Stimulated activated CD4-positive, alpha-beta T cell treated with anti-CD3 and anti-CD28 coated beads, Interleukin-4, amount 100 ng/mL, for 1 hour (primary cell): ENCODE measurements at regions not wholly inside any gene's neighbourhood (a gene's known extent, or its start where the extent isn't known, plus 50 kb on each side); places are given as distances from the start of the nearest gene placed in this dataset.
"Not testable (repeated sequence)": the region's sequence is repeated elsewhere in the genome, so short reads cannot be mapped to it uniquely, and the experiment has no call there.

Experiments used
- DNase-seq: peaks from one replicate; pipeline ENCODE4 v3.0.0-alpha.2; 2020

GRCh38 chr18:10256276-10256675, 198.2 kb upstream of the APCDD1 start:
- not testable (repeated sequence) for DNase-seq

DNA sequence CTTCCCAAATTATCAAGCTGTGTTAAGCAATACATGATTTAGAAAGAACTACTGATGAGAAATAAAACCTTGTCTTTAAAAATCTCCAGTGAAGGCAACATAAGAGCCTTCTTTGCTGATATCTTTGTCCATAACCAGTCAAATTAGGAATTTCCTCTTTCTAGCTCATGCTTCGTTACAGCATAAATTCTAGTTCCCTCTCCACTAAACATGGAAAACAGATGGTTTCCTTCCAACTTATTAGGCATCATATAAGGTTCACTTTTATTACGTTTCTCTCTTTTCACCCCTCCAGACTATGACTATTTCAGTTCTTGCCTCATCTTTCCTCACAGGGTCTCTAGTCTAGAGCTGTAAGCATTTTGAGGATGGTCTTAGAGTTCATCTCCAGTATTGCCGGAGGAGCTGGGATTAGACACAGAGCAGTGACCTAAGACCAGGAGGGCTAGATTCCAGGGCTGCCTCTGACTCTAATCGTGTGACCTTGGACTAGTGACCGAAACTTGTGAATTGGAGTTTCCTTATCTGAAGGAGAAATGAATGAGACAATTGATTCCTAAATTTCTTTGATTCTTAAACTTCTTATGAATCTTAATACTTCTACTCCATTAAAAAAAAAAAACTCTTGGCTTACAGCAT, 195.5 kb upstream of the APCDD1 start:
- DNase-seq = no peak

- DNase-seq = no peak
Observed at GRCh38 chr18:10259901-10260300, 194.5 kb upstream of the APCDD1 start.

- DNase-seq = no peak
Observed at GRCh38 chr18:10261344-10262276, 192.8 kb upstream of the APCDD1 start.

- DNase-seq = no peak
Observed at GRCh38 chr18:10262566-10262965, 191.9 kb upstream of the APCDD1 start.

- no peak for DNase-seq
Observed at GRCh38 chr18:10264260-10264659, 190.2 kb upstream of the APCDD1 start.

- no peak for DNase-seq
Observed at GRCh38 chr18:10265560-10266333, 188.7 kb upstream of the APCDD1 start.

DNA sequence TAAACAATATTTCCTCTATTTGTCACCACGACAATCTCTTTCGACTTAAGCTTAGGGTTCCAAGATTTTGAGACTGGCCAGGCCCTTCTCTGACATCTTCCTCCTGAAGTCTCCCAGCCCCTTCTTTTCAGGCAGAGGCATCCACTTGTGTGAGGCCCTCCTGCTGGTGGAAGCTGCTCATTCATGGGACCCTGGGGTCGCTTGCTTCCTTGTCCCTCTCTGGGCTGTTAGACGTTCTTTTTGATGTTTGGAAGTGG, 188.2 kb upstream of the APCDD1 start:
- DNase-seq = no peak

DNA sequence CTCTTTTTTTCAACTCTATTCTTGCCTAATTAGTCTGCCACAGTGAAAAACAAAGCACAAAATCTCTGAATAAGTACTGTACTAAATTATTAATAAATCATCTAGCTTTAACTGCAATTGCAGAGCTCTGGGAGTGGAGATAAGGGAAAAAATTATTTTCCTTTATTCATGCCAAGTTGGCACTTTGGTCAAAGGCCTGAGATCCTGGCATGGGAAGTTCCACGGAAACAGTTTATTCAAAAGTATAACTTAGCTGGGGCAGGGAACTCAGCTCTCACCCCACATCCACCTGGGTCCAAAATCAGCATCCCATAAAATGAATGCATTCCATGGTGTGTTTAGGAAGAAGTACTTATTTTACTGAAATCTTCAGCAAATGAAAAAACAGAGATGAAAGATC, 185.2 kb upstream of the APCDD1 start:
- DNase-seq = no peak

- no peak for DNase-seq
Observed at GRCh38 chr18:10270151-10270571, 184.3 kb upstream of the APCDD1 start.

DNA sequence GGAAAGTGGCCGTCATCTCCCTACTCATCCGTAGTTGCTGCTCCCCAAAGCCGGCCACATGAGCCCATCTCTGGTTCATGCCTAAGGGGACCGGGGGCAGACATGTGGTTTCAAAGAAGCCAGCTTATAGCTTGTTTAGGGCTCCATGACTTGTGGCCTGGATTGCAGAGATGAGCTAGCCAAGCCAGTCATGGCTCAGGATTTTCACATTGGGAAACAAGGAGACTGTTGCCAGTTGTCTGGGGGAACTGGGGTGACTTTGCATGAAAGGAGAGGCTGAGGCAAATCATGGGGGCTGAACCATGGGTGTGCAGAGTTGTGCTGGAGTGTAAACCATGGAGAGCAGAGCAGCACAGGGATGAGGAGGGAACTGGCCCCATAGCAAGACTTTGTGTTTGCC, 183.0 kb upstream of the APCDD1 start:
- no peak for DNase-seq

- DNase-seq = no peak
Observed at GRCh38 chr18:10274301-10274700, 180.1 kb upstream of the APCDD1 start.

DNA sequence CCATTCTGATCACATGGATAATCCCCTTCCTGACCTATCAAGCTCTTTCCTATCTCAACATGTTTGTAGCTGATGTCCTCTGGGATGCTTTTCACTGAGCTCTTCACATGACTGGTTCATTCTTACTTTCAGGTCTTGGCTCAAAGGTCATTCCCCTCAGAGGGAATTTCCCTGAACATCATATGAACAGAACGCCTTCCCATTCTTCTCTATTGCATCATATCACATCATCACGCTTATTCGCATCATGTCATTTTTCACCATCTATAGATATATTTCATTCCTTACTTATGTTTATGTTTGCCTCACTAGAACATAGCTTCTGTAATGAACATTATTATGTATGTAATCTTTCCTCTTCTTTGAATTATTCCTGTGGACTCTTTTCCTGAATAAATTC, 178.9 kb upstream of the APCDD1 start:
- no peak for DNase-seq

- no peak for DNase-seq
Observed at GRCh38 chr18:10278265-10278664, 176.2 kb upstream of the APCDD1 start.

GRCh38 chr18:10279471-10279870, 175.0 kb upstream of the APCDD1 start:
- no peak for DNase-seq

DNA sequence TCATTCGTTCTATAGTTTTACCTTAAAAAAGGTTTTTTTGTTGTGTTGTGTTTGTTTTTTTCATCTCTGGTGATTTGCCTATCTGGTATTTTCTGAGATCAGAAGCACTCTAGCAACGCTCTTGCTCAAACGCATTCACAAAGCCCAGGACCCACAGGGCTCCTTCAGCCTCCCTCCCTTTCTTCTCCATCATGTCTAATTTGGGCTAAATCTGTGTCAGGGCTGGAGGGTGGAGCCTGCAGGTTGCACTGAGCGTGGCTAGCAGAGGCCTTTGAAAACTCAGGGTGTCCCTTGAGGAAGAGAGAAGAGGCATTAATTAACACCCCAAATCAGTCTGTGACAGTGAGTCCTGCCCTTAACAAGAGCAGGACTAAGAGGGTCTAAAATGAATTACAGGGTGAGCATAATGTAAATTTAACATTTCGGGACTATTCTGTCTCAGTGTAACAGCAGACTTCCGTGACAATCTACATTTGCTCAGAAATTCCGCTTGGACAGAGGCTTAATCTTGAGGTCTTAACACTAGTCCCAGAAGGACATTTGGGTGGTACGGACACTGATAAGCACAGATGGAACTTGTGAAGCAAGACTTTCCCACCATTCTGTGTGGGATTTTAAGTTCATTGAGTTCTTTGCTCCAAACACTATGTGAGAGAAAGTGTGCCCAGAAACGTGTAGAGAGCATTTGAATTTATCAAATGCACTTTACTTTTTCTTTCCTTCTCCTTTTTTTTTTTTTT, 174.4 kb upstream of the APCDD1 start:
- no peak for DNase-seq

DNA sequence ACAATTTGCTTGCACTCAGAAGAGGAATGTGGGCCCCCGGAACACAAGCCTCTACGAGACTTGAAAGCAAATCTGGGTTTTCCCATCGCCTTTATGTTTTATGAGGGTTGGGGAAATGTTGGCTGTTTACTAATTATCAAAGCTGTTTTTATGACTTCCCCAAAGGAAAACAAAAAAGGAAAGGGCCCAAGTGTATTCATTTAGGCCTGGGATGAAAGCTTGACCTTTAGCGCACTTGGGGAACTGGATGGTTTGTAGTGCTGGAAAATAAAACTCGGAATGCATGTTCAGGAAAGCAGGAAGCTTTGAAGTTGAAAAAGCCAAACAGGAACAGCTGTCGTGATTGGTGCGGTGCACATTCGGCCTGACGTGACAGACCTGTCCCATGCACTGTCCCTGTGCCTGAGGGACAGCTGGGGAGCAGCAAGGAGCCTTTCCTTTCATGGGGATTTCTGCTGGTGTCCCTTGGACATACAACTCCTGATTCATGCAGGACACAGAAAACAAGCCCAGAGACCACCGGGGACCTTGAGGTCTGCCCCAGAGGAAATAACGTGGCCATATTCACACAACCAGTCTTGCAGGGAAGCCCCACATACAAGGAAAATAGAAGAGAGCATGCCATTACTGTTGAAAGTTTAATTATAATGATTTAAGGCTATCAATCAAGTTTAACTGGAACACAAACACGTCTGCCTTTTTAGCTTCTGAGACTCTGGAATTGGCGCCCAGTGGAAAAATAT, 169.7 kb upstream of the APCDD1 start:
- no peak for DNase-seq

- DNase-seq = no peak
Observed at GRCh38 chr18:10285283-10285640, 169.2 kb upstream of the APCDD1 start.

GRCh38 chr18:10286580-10287150, 167.8 kb upstream of the APCDD1 start:
- no peak for DNase-seq

DNA sequence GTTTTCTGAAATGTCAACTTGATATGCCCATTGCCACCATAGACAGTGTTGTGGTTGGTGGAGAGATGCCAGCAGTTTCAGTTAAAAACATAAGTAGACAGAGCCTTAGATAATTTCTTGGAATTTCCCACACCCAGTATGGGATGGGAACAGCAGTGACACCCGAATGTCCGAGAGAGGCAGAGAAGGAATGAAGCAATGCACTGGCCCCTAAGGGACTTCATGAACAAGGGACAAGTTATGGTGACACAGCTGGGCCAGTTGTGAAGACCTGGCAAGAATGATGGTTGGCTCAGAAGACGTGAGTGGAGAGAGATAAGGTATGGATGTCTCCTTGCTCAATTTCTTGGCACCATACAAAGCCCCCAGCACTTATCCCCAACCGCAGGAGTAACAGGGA, 165.2 kb upstream of the APCDD1 start:
- no peak for DNase-seq

DNA sequence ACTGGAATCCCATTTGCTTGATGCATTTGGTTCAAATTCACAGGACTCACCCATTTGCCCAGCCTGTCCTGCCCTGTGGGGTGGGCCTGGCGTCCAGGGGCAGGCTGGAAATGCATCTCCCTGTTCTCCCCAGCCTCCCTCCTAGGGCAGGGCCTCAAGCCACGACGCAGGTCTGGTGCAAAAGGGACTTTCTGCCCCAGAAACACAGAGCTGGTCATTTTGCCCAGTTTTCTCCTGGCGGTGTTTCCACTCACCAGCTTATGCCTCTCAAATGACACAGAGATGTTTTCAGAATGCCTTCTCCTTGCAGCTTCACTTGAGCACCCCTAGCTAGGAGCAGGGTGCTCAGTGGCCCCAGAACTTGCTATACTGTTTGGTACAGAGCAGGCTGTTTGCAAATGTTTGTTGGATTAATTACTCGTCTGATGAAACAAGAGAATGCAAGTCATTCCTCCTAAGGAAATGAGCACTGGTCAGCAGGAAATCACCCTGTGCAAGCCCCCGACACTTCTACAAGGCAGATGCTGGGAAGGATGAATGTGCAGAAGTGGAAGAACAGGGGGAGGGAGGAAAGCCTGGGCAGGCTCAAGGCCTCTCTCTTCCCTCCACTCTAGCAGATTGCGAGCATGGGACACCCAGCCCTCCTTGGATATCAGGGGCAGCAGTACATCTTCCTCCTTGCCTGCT, 164.3 kb upstream of the APCDD1 start:
- DNase-seq = no peak
